GM10248 (cell line): ENCODE measurements at regions not wholly inside any gene's neighbourhood (a gene's known extent, or its start where the extent isn't known, plus 50 kb on each side); places are given as distances from the start of the nearest gene placed in this dataset.

ENCODE experiments used
- CTCF ChIA-PET: fragments of 300-600 bp; sonication (Branson Sonifier 250); formaldehyde crosslinking; extraction: SDS; loops from one replicate; lab custom pipeline; 2021; ENCODE audit warnings: antibody characterized with exemption; lab: Yijun Ruan, JAX
- POLR2A ChIA-PET: fragments of 350-650 bp; sonication (Branson Sonifier 250); formaldehyde crosslinking; extraction: SDS; loops from one replicate; lab custom pipeline; 2020; ENCODE audit warnings: antibody characterized with exemption; lab: Yijun Ruan, JAX
- DNase-seq: peaks from one replicate; pipeline ENCODE4 v3.0.0; 2012; ENCODE audit errors: extremely low spot score
- CTCF ChIP-seq: IDR thresholded peaks from 2 replicates; pipeline ENCODE4 v1.5.1; 2012; ENCODE audit warnings: mild to moderate bottlenecking, low read depth; ENCODE audit errors: extremely low read depth, missing control alignments, control extremely low read depth

GRCh38 chr2:238988105-238988504 is 140.2 kb downstream of the TWIST2 start:
- no peak for DNase-seq
- POLR2A ChIA-PET: no interaction called here
- CTCF ChIA-PET: no interaction called here
- TF ChIP-seq CTCF: no peak

GRCh38 chr2:238988752-238989151 is 140.9 kb downstream of the TWIST2 start:
- ChIA-PET CTCF (no interaction called here), POLR2A (no interaction called here)
- no peak for DNase-seq
- TF ChIP-seq CTCF: no peak

GRCh38 chr2:238989484-238989883 is 141.6 kb downstream of the TWIST2 start:
- no peak for TF ChIP-seq CTCF
- POLR2A ChIA-PET: no interaction called here
- CTCF ChIA-PET: no interaction called here
- no peak for DNase-seq

GRCh38 chr2:238994432-238994831 is 146.5 kb downstream of the TWIST2 start:
- CTCF ChIA-PET: no interaction called here
- DNase-seq: no peak
- POLR2A ChIA-PET: no interaction called here
- no peak for TF ChIP-seq CTCF

- DNase-seq: no peak
- CTCF ChIA-PET: no interaction called here
- no peak for TF ChIP-seq CTCF
- POLR2A ChIA-PET: no interaction called here
Measured at GRCh38 chr2:238994876-238995275, 147.0 kb downstream of the TWIST2 start.

- TF ChIP-seq CTCF: no peak
- POLR2A ChIA-PET: no interaction called here
- no peak for DNase-seq
- CTCF ChIA-PET: no interaction called here
Measured at GRCh38 chr2:238995634-238996033, 147.7 kb downstream of the TWIST2 start.

- DNase-seq: no peak
- CTCF ChIA-PET: no interaction called here
- POLR2A ChIA-PET: no interaction called here
- no peak for TF ChIP-seq CTCF
Measured at GRCh38 chr2:238996331-238997136, 148.6 kb downstream of the TWIST2 start.
